GM21515 (cell line): ENCODE measurements at regions not wholly inside any gene's neighbourhood (a gene's known extent, or its start where the extent isn't known, plus 50 kb on each side); places are given as distances from the start of the nearest gene placed in this dataset.

Experiments
- ATAC-seq: cut with Tn5 transposase; IDR thresholded peaks from one replicate; pipeline ENCODE4 v1.9.1; 2021; ENCODE audit not compliant: unreplicated experiment

DNA sequence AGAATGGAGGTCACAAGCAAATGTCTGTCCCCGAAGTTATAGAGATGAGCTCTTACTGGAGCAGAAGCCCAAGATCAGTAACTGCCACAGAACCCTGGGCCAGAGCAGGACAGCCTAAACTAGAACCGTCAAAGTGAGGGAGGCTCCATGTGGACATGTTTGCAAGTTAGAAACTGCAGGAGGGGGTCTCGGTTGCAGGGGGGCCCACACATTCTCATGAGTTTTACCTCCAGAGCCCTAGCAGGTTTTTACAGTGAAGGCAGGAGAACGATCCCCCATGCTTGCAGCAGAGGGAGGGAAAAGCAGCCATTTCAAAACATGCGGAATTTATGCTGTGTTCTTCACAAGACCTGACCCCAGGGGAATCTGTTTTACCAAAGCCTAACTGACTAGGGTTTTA, 133.5 kb upstream of the B3GAT1 start:
- no peak for ATAC-seq

DNA sequence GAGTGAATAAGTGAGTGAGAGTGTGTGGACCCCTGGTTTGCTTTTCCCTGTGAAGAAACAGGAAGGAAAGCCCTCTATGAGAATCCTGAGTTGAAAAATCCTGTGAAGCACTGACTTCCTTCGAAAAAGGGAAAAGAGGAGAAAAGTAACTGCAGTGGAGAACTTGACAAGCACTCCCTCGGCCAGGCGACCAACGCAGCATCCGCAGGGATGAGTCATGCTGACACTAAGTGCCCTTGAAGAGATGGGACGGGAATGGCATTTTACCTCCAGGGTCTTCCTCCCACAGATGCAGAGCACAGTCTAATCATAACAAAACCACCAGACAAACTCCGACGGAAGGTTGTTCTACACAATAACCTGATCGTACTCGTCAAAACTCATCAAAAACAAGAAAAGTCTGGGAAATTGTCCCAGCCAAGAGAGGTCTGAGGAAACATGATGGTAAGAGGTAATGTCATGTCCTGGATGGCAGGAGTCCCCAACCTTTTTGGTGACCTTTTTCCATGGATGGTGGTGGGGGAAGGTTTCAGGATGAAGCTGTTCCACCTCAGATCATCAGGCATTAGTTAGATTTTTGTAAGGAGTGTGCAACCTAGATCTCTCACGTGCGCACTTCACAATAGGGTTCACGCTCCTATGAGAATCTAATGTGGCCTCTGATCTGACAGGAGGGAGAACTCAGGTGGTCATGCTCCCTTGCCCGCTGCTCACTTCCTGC, 132.2 kb upstream of the B3GAT1 start:
- ATAC-seq: no peak

- no peak for ATAC-seq
These were observed 131.6 kb upstream of the B3GAT1 start for GRCh38 chr11:134543645-134544044.

DNA sequence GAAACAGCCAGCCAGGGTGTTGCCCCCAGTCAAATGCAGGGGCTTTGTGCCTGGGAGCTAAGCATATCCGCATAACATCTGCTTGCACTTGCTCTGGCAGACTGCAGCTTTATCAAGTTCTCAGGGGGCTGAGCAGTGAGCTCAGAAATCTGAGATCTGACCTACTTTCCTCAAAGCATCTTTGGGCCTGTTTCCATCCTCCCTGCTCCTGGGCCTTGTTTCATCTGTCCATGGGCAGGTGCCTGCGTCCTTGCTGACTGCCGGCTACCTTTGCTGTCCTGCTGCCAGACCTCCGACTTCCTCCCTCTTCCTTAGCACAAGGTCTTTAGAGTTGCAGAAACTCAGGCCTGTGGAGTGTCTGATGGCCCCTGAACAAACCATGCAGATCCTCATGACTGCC, 131.2 kb upstream of the B3GAT1 start:
- no peak for ATAC-seq

- ATAC-seq: no peak
These were observed 130.5 kb upstream of the B3GAT1 start for GRCh38 chr11:134542401-134543165.

GRCh38 chr11:134541951-134542350, 129.9 kb upstream of the B3GAT1 start:
- no peak for ATAC-seq

- no peak for ATAC-seq
These were observed 129.3 kb upstream of the B3GAT1 start for GRCh38 chr11:134541355-134541754.

DNA sequence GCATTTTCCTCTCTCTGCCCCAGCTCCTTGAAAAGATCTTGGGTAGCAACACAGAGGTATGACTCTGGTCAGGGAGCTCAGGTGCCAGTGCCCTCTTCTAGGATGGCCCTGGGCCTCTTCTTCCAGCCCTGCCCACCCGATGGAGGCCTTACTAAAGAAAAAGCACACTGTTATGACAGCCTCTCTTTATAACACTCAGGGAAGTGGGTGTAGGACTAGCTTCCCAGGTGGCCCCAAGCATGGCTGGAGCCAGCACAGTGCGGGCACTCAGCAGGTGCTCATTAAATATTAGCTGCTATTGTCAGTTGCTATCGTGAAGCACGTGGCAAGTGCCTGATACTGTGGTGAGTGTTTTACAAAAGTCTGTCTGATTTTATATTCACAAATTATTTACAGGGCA, 127.2 kb upstream of the B3GAT1 start:
- ATAC-seq: no peak

GRCh38 chr11:134538742-134539141, 126.7 kb upstream of the B3GAT1 start:
- no peak for ATAC-seq

GRCh38 chr11:134537941-134538340, 125.9 kb upstream of the B3GAT1 start:
- no peak for ATAC-seq

- no peak for ATAC-seq
These were observed 125.3 kb upstream of the B3GAT1 start for GRCh38 chr11:134537296-134537695.

DNA sequence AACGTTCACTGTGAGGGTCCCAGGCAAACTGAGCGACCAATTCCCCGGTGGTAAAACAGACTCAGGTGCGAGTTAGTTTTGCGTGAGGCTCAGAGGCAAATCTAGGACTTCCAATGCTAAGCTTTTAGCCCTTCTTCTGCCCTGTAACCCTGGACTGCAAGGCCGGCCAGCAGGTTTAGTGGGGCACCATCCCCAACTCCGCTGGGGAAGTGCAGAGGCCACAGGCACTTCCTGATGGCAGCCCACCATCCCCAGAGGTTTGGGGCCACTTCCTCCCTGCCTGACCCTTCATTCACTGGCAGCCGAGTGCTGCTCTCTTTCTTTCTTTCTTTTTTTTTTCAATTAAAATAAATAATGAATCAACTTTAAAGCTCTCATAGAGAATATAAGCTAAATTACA, 124.6 kb upstream of the B3GAT1 start:
- ATAC-seq: no peak

GRCh38 chr11:134536219-134536618, 124.2 kb upstream of the B3GAT1 start:
- no peak for ATAC-seq

GRCh38 chr11:134535029-134536025, 123.3 kb upstream of the B3GAT1 start:
- no peak for ATAC-seq

DNA sequence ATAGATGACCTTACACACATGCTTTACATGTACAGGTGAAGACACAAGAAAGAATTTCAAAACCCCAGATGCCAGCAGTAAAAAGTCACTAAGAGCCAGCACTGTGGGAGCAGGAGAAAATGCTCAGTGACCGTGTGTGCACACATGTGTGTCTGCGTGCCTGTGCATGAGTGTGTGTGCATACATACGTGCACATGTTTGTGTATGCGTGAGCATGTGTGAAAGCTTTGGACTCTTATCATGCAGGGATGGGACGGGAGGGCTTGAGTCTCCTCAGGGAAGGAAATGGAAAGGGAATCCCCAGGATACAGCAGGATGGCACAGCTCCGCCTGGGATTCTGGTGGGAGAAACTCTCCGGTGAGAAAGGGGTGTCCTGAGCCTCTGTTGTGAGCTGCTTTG, 121.5 kb upstream of the B3GAT1 start:
- ATAC-seq: no peak

GRCh38 chr11:134532921-134533421, 120.9 kb upstream of the B3GAT1 start:
- no peak for ATAC-seq

GRCh38 chr11:134532131-134532920, 120.3 kb upstream of the B3GAT1 start:
- no peak for ATAC-seq

GRCh38 chr11:134531327-134532130, 119.5 kb upstream of the B3GAT1 start:
- ATAC-seq: no peak

- ATAC-seq: no peak
These were observed 118.7 kb upstream of the B3GAT1 start for GRCh38 chr11:134530636-134531326.
